ENCODE measurements at regions not wholly inside any gene's neighbourhood (a gene's known extent, or its start where the extent isn't known, plus 50 kb on each side); places are given as distances from the start of the nearest gene placed in this dataset.
"Not testable (repeated sequence)": the region's sequence is repeated elsewhere in the genome, so short reads cannot be mapped to it uniquely, and the experiment has no call there.

DNA sequence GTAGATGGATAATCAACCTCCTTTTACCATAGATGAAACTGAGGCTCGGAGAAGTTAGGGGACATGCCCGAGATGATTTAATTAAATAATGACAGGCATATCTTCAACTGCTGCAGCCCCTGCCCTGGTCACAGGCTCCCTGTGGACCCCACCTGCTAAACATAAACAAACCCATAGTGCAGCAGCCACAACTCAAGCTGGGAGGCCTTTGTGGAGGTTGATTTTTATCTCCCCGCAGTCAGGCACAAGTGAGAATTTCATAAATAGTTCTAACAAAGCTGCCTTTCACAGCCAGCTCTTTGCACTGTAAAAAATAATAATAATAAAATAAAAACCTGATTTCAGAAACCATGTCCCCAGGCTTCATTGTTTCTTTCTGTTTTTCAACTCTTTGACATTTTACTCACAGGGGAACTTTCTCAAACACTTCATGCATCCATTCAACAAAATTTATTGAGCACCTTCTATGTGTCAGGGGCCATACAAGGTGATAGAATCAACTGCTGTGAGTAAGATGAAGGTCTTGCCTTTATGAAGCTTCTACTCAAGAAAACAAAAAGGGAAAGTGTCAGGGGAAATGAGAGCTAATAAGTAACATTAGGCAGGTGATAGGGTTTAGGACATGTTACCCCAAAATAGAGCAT, 393.6 kb upstream of the PROK2 start:
- no peak for DNase-seq (ENCODE audit: low spot score)

- peak; percentile 61 for DNase-seq (ENCODE audit: low spot score)
Measured at GRCh38 chr3:72177075-72178050, 392.4 kb upstream of the PROK2 start.

- no peak for DNase-seq (ENCODE audit: low spot score)
Measured at GRCh38 chr3:72176537-72177041, 391.6 kb upstream of the PROK2 start.

DNA sequence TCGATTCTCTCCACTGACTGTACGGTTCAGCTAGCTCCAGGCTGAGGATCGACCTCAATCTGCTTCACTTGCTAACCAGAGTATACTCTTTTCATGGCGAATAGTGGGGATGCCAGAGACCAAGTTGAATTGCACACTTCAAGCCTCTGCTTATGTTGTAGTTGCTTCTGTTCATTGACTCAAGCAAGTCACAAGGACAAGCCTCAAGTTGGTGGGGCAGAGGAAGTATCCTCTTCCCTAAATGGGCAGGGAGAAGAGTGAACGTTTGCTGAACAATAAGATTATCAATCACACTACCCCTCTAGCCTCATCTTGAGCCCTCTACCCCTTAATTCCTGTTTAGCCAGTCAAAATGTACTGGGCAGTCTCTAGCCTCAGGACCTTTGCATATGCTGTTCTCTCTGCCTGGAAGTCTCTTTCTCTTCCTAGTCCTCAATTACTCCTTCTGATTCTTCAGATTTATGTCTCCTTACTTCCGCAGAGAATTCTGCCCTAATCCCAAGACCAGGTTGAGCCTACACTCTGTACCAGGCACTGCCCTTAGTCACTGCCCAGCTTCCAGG, 390.4 kb upstream of the PROK2 start:
- no peak for DNase-seq (ENCODE audit: low spot score)

- no peak for DNase-seq (ENCODE audit: low spot score)
Measured at GRCh38 chr3:72174890-72175289, 389.9 kb upstream of the PROK2 start.

DNA sequence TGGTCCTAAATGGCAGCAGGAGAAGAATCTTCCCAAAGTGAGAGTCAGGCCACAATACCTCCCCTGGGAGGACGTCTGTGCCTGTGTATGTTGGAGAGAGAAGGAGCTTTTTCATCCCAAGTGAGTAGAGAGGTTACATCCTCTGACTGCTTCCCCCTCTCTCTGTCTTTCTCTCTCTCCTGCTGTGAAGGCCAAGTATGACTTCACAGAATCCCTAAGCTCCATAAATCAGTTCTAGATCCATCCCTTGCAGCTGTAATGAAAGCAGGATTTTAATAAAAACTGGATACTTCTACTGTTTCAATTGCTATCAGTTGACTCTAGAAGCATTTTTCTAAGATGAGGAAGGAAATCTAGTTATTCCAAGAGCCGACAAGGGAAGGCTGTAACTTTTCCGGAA, 389.1 kb upstream of the PROK2 start:
- no peak for DNase-seq (ENCODE audit: low spot score)

- no peak for DNase-seq (ENCODE audit: low spot score)
Measured at GRCh38 chr3:72171946-72172345, 387.0 kb upstream of the PROK2 start.

DNA sequence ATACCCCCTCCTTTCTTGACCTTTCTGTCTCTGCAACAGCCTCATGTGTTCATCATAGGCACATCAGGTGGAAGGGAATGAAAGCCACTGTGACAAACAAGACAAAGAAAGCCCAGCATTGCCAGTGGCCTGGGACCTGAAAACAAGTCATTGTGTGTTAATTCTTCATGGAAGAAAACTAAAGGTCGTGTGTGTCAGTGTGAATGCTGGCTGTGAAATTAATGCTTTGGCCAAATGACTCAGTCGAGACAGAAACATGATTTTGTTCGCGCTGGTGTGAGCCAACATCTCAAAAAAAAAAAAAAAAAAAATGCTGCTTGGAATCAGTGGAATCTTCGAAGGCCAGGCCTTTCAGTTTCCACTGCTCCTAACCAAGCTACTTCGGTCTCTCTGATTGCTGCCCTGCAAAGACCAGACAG, 386.5 kb upstream of the PROK2 start:
- no peak for DNase-seq (ENCODE audit: low spot score)

DNA sequence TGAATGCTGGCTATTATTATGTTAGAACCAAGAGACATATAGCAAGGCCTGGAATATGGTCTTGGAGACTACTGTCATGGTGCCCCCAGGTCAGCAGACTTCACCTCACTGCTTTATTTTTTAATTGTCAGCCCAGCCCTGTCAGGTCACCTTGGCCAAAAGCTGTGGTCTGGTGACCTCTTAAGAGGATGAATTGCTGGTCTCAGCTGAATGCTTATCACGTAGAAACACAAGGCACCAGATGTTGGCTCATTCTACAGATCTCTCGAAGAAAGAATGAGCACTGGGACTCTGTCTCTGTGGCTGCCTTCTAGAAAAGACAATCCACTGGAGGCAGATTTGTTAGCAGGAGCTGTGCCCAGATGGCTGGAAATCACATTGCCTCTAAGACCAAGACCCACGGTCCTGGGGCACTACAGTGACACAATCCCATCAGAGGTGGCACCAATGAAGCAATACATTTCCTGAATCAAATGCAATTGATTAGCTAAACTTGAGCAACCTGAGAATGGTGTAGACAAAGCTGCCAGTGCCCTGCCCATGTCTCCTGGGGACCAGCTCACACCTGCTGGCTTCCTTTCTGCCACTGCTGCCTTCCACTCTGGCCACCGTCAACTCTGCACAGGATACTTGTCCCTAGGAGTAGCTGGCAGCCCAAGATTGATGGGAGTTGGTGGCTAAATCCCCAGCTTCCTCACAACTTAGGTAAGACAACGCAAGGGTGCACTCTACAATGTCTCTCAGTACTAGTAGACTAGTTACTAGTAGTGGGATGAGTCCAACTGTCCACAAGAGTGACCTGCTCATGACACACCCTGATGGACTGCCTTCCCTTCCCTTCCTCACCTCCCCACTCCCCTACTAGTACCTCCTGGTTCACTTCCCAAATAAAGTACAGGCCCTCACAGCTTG, 384.9 kb upstream of the PROK2 start:
- peak; percentile 23 for DNase-seq (ENCODE audit: low spot score)

DNA sequence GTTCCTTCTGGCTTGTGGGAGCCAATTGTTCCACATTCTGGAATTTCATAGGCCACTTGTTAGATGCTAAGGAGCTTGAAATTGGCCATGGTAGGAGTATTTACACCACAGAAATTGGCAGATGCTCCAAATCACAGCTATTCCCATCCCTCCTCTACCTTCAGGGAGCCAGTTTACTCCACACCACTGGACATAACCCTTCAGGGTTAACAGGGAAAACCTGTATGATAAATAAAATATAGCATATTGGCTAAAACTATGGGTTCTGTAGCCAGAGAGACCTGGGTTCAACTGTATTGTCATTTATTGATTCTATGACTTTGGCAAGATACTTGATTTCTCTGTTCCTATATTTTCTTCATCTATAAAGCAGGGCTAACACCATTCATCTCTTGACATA, 384.2 kb upstream of the PROK2 start:
- DNase-seq (ENCODE audit: low spot score), result no peak

GRCh38 chr3:72165808-72166207, 380.9 kb upstream of the PROK2 start:
- no peak for DNase-seq (ENCODE audit: low spot score)

- DNase-seq (ENCODE audit: low spot score), result no peak
Measured at GRCh38 chr3:72165317-72165716, 380.4 kb upstream of the PROK2 start.

DNA sequence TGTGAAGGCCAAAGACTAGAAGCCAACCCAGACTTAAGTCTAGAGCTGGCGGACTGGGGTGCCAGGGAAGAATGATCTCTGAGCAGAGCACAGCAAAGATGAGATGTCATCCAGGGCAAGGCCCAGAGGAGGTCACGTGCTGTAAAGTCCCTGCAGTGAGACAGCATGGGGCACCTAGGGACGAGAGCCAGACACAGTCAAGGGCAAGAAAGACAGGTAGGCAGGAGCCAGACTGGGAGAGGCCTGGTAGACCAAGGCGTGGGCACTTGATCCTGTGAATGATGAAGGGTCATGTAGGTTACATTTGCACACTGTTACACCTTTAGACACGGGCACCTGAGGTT, 379.7 kb upstream of the PROK2 start:
- DNase-seq (ENCODE audit: low spot score), result peak; percentile 41

GRCh38 chr3:72163809-72164634, 379.1 kb upstream of the PROK2 start:
- DNase-seq (ENCODE audit: low spot score), result peak; percentile 66

DNA sequence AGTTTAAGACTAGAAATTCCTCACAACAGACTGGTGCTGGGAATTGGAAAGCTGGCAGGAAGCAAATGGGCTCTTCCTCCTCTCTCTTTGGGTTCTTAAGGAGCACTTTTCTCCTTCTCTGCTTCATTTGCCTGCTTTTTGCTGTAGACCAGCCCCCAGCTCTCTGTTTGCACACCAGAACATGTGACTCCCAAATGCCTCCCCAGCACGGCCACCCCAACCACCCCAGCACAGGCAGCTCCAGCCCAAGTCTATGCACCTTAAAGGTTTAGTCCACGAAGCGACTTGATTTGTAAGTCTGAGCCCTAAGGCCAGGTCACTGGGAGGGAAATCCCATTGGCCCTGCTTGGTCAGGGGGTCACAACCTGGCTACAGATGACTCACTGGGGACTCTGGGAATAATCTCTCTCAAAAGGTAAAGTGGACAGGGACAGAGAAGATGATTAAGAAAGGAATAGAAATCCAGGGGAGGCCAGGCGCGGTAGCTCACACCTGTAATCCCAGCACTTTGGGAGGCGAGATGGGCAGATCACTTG, 377.8 kb upstream of the PROK2 start:
- no peak for DNase-seq (ENCODE audit: low spot score)

- DNase-seq (ENCODE audit: low spot score), result peak; percentile 38
Measured at GRCh38 chr3:72161881-72162595, 377.1 kb upstream of the PROK2 start.

GRCh38 chr3:72161285-72161684, 376.3 kb upstream of the PROK2 start:
- DNase-seq (ENCODE audit: low spot score), result not testable (repeated sequence)

- no peak for DNase-seq (ENCODE audit: low spot score)
Measured at GRCh38 chr3:72160351-72160750, 375.4 kb upstream of the PROK2 start.

GRCh38 chr3:72159487-72159886, 374.5 kb upstream of the PROK2 start:
- no peak for DNase-seq (ENCODE audit: low spot score)
